ENCODE measurements at regions not wholly inside any gene's neighbourhood (a gene's known extent, or its start where the extent isn't known, plus 50 kb on each side); places are given as distances from the start of the nearest gene placed in this dataset.

- TF ChIP-seq RXRA (IDR thresholded peaks at IDR 0.05) (no peak), MAX (IDR thresholded peaks at IDR 0.05) (no peak), FOXA1 (IDR thresholded peaks at IDR 0.05) (no peak), YY1 (IDR thresholded peaks at IDR 0.05) (no peak), RAD21 (IDR thresholded peaks at IDR 0.05) (no peak), JUND (IDR thresholded peaks at IDR 0.05) (no peak), GABPA (IDR thresholded peaks at IDR 0.05 in 1 of 2, conservative IDR thresholded peaks at IDR 0.05 in 1 of 2) (no peak), ZBTB33 (IDR thresholded peaks at IDR 0.05) (no peak), TAF1 (conservative IDR thresholded peaks at IDR 0.05) (no peak), ATF3 (IDR thresholded peaks at IDR 0.05) (no peak), EGR1 (IDR thresholded peaks at IDR 0.05; ENCODE audit: low read depth in 2 of 2) (no peak), HNF4G (IDR thresholded peaks at IDR 0.05) (no peak)
- TF ChIP-seq, protein P1, sequence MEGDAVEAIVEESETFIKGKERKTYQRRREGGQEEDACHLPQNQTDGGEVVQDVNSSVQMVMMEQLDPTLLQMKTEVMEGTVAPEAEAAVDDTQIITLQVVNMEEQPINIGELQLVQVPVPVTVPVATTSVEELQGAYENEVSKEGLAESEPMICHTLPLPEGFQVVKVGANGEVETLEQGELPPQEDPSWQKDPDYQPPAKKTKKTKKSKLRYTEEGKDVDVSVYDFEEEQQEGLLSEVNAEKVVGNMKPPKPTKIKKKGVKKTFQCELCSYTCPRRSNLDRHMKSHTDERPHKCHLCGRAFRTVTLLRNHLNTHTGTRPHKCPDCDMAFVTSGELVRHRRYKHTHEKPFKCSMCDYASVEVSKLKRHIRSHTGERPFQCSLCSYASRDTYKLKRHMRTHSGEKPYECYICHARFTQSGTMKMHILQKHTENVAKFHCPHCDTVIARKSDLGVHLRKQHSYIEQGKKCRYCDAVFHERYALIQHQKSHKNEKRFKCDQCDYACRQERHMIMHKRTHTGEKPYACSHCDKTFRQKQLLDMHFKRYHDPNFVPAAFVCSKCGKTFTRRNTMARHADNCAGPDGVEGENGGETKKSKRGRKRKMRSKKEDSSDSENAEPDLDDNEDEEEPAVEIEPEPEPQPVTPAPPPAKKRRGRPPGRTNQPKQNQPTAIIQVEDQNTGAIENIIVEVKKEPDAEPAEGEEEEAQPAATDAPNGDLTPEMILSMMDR (IDR thresholded peaks at IDR 0.05; ENCODE audit: low read depth, low read length, missing input control) = no peak
- TF ChIP-seq, protein P2, sequence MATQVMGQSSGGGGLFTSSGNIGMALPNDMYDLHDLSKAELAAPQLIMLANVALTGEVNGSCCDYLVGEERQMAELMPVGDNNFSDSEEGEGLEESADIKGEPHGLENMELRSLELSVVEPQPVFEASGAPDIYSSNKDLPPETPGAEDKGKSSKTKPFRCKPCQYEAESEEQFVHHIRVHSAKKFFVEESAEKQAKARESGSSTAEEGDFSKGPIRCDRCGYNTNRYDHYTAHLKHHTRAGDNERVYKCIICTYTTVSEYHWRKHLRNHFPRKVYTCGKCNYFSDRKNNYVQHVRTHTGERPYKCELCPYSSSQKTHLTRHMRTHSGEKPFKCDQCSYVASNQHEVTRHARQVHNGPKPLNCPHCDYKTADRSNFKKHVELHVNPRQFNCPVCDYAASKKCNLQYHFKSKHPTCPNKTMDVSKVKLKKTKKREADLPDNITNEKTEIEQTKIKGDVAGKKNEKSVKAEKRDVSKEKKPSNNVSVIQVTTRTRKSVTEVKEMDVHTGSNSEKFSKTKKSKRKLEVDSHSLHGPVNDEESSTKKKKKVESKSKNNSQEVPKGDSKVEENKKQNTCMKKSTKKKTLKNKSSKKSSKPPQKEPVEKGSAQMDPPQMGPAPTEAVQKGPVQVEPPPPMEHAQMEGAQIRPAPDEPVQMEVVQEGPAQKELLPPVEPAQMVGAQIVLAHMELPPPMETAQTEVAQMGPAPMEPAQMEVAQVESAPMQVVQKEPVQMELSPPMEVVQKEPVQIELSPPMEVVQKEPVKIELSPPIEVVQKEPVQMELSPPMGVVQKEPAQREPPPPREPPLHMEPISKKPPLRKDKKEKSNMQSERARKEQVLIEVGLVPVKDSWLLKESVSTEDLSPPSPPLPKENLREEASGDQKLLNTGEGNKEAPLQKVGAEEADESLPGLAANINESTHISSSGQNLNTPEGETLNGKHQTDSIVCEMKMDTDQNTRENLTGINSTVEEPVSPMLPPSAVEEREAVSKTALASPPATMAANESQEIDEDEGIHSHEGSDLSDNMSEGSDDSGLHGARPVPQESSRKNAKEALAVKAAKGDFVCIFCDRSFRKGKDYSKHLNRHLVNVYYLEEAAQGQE (IDR thresholded peaks at IDR 0.05) = no peak
Measured at GRCh38 chr12:48263617-48264016, 60.5 kb upstream of the OR10AD1 start.

Measured in liver (tissue), 3 donors.